ENCODE measurements at regions not wholly inside any gene's neighbourhood (a gene's known extent, or its start where the extent isn't known, plus 50 kb on each side); places are given as distances from the start of the nearest gene placed in this dataset.

GRCh38 chr2:76288146-76288545 lies 577.4 kb upstream of the GCFC2 start:
- TF ChIP-seq POLR2A (IDR thresholded peaks at IDR 0.05) (no peak), CTCF (IDR thresholded peaks at IDR 0.05 in 4 of 5, conservative IDR thresholded peaks at IDR 0.05 in 1 of 5) (no peak)
